T-helper 17 cell (primary cell): ENCODE measurements at regions not wholly inside any gene's neighbourhood (a gene's known extent, or its start where the extent isn't known, plus 50 kb on each side); places are given as distances from the start of the nearest gene placed in this dataset.

ENCODE experiments used
- ATAC-seq: fragments of 150-1000 bp; cut with Tn5 transposase; 2 replicates; pipeline ENCODE4 v1.10.0; 2021; ENCODE audit warnings: mild to moderate bottlenecking, moderate library complexity
- DNase-seq, 3 donors: peaks; one replicate each; pipeline versions ENCODE4 v3.0.0 to v3.0.0-alpha.2; 2020 to 2021
- H3K9me3 ChIP-seq: one replicate; pipeline ENCODE4 v1.7.0; 2013; ENCODE audit warnings: low read length, mild to moderate bottlenecking; ENCODE audit not compliant: control insufficient read depth, poor library complexity, severe bottlenecking
- H3K27ac Mint-ChIP-seq: one replicate; pipeline ENCODE4 v1.8.0; 2022; ENCODE audit warnings: mild to moderate bottlenecking, moderate library complexity, mixed read lengths
- H3K27me3 Mint-ChIP-seq: one replicate; pipeline ENCODE4 v1.8.0; 2022; ENCODE audit warnings: mixed read lengths
- H3K36me3 Mint-ChIP-seq: one replicate; pipeline ENCODE4 v1.8.0; 2022; ENCODE audit warnings: low read depth, mixed read lengths
- H3K4me1 Mint-ChIP-seq: one replicate; pipeline ENCODE4 v1.8.0; 2022; ENCODE audit warnings: mild to moderate bottlenecking, mixed read lengths
- H3K4me3 Mint-ChIP-seq: one replicate; pipeline ENCODE4 v1.8.0; 2022; ENCODE audit warnings: mild to moderate bottlenecking, moderate library complexity, mixed read lengths

DNA sequence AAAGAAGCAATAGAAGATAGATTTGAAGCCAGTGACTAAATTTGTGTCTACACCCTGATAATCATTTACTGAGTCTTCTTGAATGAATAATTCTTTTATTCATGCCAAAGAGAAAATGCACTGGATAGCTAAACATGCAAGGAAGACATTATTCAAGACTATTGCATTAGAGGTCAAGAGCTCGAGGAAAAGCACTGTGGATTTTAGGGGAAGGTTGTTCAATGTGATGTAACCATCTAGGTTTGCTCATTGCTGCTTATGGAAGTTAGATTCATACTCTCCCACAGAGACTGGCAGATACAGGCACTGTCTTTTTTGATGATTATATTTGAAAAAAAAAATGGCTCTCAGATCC, 682.1 kb downstream of the KCNA4 start:
- Mint-ChIP-seq H3K27ac (no peak overlapping the region), H3K27me3 (no peaks in the 10 kb centered on the region), H3K36me3 (no peaks in the 10 kb centered on the region), H3K4me1 (no peaks in the 10 kb centered on the region), H3K4me3 (no peak overlapping the region)
- no peak for ATAC-seq
- no peak for DNase-seq
- H3K9me3 ChIP-seq: no peaks in the 10 kb centered on the region

DNA sequence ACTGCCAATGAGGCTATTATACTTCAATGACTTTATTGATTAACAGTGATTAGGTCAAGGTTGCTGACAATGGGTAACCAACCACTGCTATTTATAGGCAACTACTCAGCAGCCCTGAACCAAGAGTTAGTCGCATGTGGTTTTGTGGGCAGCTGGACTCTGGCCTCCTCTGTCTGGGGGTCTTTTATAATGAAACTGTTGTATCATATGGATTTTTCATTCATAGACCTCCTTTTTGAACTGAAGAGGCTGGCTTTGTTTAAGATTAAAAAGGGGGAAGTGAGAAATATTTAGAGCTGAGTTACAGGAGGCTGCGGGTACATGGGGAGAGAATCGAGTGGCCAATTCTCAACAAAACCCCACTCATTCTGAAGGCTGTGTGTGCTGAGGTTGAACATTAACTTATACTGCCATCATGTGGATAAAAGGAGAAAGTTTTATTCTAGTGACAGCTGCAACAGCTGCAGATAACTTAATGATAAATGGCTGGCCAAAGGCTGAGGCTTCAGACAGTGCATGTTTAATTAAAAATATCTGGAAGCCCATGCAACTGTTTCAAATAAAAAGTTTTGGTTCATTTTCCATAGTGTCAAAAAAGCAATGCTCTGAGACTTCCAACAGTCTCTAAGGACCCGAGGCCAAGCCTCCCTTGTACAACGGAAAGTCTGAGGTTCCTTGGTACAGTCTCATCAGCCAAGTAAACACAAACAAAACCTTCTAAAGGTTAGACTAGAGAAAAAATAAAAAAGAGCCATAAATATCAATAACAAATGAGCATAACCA, 682.6 kb downstream of the KCNA4 start:
- Mint-ChIP-seq H3K36me3 (no peaks in the 10 kb centered on the region), H3K27ac (no peak overlapping the region), H3K27me3 (no peaks in the 10 kb centered on the region), H3K4me3 (no peak overlapping the region), H3K4me1 (no peaks in the 10 kb centered on the region)
- DNase-seq: no peak
- no peak for ATAC-seq
- H3K9me3 ChIP-seq: no peaks in the 10 kb centered on the region

DNA sequence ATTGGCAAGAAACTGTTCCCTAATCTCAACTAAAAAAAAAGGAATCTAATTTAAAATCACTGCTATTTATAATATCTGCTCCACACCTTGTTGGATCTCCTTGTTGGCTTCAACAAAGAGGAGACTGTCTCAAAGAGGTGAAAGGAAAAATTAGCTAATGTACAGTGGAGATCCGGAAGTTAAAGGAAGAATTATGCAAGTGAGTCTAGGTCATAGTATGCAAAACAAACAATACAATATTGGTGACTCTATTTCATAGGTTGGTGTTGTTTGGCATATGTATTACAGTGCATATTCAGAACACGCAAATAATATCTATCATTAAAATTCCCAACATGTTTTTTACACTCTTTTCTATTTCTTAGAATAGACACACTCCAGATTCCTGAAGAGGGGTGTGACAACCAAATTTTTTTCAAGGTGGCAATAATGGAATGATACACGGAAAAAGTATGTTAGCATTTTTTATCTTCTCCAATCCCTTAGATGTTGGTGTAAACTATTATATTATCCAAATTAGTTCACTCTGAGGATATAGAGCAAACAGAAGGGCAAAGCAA, 685.3 kb downstream of the KCNA4 start:
- no peak for ATAC-seq
- Mint-ChIP-seq H3K4me1 (no peaks in the 10 kb centered on the region), H3K27ac (no peak overlapping the region), H3K36me3 (no peaks in the 10 kb centered on the region), H3K27me3 (no peaks in the 10 kb centered on the region), H3K4me3 (no peak overlapping the region)
- H3K9me3 ChIP-seq: no peaks in the 10 kb centered on the region
- DNase-seq: no peak

DNA sequence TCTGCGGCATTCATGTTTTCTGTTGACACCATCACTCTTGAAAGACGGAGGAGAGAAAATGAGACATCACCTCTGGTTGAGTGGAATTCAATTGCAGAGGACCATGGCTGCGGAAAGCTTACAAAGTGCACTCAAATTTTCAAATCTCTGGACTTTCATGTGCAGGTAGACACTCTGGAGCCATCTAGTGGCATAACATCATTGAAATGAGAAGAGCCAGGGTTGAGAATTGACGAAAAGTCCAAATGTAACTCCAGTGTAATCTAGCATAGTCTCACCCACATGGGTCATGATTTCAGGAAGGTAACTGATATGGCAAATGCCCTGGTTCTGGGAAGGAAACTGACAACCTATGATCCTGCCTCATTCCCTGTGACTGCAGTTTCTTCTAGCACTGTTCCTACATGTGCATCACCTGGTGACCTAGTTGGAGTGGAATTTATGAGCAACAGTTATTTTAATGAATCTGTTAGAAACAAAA, 687.8 kb downstream of the KCNA4 start:
- DNase-seq: no peak
- no peaks in the 10 kb centered on the region for H3K9me3 ChIP-seq
- H3K36me3 Mint-ChIP-seq: no peaks in the 10 kb centered on the region
- H3K27me3 Mint-ChIP-seq: no peaks in the 10 kb centered on the region
- ATAC-seq: no peak
- no peak overlapping the region for H3K4me3 Mint-ChIP-seq
- H3K27ac Mint-ChIP-seq: no peak overlapping the region
- no peaks in the 10 kb centered on the region for H3K4me1 Mint-ChIP-seq

DNA sequence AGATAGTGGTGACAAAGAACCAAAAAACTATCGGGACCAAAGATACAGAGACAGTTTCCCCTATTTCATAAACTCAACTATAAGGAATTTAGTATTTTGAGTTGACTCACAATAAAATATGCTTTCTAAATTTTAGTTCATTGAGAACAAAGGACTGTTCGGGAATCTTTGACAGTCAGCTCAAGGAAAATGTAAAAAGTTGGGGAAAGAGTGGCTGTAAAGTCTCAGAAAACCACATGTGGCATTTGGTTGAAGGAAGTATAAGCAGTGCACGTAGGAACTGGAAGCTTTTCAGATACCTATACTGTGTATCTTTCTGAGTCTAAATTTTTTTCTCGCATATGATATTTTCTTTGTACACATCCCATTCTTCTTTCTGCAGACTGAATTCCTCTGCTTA, 688.9 kb downstream of the KCNA4 start:
- no peaks in the 10 kb centered on the region for H3K9me3 ChIP-seq
- Mint-ChIP-seq H3K4me1 (no peaks in the 10 kb centered on the region), H3K4me3 (no peak overlapping the region), H3K36me3 (no peaks in the 10 kb centered on the region), H3K27me3 (no peaks in the 10 kb centered on the region), H3K27ac (no peak overlapping the region)
- ATAC-seq: no peak
- DNase-seq: no peak

DNA sequence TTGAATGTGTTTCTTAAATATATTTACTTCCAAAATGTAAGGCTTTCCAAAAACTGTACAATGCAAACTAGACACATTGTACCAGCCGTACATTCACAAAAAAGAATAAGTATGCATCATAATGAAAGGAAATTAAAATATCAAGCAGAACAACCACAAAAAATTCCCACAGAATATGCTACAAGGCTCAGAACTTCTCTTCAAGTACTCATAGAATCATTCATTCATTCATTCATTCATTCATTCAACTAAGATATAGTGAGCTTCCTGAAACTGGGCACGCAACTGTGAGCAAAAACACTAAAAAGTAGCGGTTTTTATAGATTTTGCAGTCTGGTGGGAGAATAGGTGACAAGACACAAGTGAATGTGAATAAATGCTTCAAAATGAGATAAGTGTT, 690.1 kb downstream of the KCNA4 start:
- Mint-ChIP-seq H3K36me3 (no peaks in the 10 kb centered on the region), H3K27ac (no peak overlapping the region), H3K27me3 (no peaks in the 10 kb centered on the region), H3K4me3 (no peak overlapping the region), H3K4me1 (no peaks in the 10 kb centered on the region)
- ATAC-seq (no peak), DNase-seq (no peak)
- H3K9me3 ChIP-seq: no peaks in the 10 kb centered on the region

DNA sequence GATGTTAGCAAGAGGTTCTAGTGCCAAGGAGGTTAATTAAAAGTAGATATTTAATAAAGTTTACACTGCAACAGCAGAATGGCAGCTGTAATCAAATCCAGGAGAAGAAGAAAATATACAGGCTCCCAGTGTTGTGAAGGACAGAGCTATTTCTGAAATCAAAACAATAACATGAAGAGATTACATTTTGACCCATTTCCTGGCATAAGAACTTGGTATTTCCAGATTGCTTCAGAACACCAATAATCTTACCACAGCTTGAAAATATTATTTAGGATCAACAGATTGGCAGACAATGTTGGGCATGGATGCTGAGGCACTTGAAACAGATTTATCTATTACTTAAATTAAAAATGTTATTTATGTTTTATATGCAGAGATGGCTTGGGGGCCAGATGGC, 692.5 kb downstream of the KCNA4 start:
- Mint-ChIP-seq H3K36me3 (no peaks in the 10 kb centered on the region), H3K27me3 (no peaks in the 10 kb centered on the region), H3K4me1 (no peaks in the 10 kb centered on the region), H3K4me3 (no peak overlapping the region), H3K27ac (no peak overlapping the region)
- H3K9me3 ChIP-seq: no peaks in the 10 kb centered on the region
- no peak for DNase-seq
- no peak for ATAC-seq

DNA sequence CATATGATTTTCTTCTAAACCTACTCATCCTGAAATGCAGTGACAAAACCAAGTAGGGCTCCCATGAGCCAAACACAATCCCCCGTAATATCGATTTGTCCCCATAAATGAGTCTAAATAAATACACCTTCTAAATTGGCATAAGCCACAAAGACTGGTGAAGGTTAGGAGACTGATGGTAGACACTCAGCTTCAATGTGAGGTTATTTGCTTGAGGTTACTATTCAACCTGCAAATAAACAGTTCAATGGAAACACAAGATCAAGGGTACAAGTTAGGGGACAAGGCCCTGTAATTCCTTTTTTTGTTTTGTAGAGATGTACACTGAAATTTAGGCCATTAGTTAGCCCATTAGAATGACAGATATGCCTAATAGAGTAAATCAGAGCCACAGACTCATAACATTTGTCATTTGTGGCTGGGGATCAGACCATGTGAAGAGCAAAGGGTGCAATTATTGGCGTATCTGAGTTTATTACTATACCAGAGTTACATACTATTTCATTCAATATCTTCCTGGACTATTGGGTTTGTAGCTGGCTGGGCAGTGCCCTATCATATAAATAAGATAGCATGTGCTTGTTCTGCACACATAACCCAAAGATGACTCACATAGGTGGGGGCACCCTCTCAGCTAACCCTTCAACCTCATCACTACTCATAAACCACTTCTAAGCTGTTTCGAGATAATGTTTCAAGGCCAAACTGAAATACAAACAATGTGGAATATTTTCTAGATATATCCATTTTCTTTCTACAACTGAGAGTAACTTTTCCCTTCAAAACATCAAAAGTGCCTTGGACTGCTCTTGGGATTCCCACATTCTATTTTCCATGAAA, 695.3 kb downstream of the KCNA4 start:
- Mint-ChIP-seq H3K4me3 (no peak overlapping the region), H3K4me1 (no peaks in the 10 kb centered on the region), H3K36me3 (no peaks in the 10 kb centered on the region), H3K27me3 (no peaks in the 10 kb centered on the region), H3K27ac (no peak overlapping the region)
- DNase-seq (no peak), ATAC-seq (no peak)
- no peaks in the 10 kb centered on the region for H3K9me3 ChIP-seq

DNA sequence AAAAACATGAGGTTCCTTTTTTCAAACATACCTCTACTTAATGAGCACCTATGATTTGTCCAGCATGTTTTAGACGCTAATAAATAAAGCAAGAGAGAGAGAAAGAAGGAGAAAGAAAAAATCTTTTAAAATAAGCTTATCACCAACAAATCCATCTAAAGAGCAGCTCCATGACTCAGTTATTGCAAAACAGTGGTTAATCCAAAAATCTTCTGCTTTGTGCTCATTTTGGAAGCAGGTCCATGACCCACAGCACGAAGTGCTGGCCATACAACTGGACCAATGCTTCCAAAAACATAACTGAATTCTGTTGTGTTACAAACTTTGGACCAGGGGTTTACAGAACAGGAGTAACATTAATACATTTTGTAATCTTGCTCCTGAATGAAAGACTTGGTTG, 696.6 kb downstream of the KCNA4 start:
- no peaks in the 10 kb centered on the region for H3K4me1 Mint-ChIP-seq
- ATAC-seq (no peak), DNase-seq (no peak)
- no peak overlapping the region for H3K4me3 Mint-ChIP-seq
- no peaks in the 10 kb centered on the region for H3K27me3 Mint-ChIP-seq
- no peak overlapping the region for H3K27ac Mint-ChIP-seq
- H3K36me3 Mint-ChIP-seq: no peaks in the 10 kb centered on the region
- H3K9me3 ChIP-seq: no peaks in the 10 kb centered on the region

DNA sequence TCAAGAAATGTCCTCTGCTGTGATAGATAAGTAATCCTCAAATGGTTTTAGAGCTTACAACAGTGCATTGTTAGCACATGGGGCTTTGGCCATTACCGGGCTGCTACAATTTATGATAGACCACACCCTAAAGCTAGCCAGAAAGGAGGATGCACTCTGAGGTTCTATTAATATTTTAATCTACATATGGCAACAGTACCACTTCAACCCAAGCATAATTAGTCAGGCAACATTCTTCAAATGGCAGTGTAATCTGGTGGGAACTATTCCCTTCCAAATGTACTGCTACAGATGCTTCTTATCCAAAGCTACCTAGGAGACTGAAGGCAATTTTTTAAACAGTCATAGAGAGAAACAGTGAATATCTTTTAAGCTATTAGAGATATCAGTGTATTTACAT, 697.6 kb downstream of the KCNA4 start:
- no peak for ATAC-seq
- H3K27ac Mint-ChIP-seq: no peak overlapping the region
- no peaks in the 10 kb centered on the region for H3K27me3 Mint-ChIP-seq
- DNase-seq: no peak
- no peaks in the 10 kb centered on the region for H3K4me1 Mint-ChIP-seq
- H3K36me3 Mint-ChIP-seq: no peaks in the 10 kb centered on the region
- no peaks in the 10 kb centered on the region for H3K9me3 ChIP-seq
- H3K4me3 Mint-ChIP-seq: no peak overlapping the region

DNA sequence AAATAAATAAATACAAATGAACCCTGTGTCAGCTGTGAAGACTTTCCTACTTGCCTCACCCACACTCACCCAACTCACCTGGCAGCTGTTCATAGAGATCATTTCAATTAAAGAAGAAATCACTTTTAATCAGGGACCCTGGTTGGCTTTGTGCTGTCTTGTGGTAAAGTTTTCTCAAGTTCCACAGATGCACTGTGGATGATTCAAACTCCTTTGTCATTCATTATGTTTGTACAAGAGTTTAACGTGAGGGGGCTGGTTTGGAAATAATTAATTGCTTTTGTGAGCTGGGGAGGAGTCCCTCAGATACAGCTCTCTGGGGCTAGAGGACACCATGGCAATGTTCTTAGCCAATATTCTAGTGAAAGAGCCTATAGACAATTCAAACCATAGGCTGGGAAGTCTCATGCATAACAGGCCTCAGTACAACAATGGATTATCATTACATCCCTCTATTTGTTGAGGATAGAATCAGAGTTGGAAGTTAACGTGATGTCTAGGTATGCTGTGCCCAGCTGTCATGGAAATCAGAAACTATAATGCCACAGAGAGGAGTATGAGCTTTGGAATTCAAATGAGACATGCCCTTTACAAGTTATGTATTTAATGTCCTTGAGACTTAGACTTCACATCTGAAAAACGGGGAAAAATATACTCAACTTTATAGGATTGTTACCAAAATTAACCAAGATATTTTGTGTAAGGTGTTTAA, 698.5 kb downstream of the KCNA4 start:
- no peaks in the 10 kb centered on the region for H3K36me3 Mint-ChIP-seq
- no peaks in the 10 kb centered on the region for H3K27me3 Mint-ChIP-seq
- H3K4me3 Mint-ChIP-seq: no peak overlapping the region
- H3K9me3 ChIP-seq: no peaks in the 10 kb centered on the region
- H3K27ac Mint-ChIP-seq: no peak overlapping the region
- ATAC-seq: no peak
- H3K4me1 Mint-ChIP-seq: no peaks in the 10 kb centered on the region
- no peak for DNase-seq

DNA sequence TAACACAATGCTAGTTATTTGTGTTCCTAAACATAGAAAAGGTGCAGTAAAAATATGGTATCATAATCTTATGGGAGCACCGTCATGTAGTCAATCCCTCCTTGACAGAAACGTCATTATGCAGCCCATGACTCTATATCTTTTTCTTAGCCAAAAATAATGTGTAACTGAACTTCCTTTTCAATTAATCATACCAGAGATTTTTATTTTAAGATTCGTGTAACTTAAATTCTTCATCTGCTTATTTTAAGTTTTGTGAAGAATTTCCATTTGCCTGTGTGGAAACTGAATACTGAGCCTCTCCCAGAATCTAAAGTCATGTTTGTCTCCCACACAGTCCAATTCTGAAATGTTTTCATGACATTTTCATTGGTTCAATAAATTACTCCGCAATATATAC, 699.1 kb downstream of the KCNA4 start:
- DNase-seq (no peak), ATAC-seq (no peak)
- Mint-ChIP-seq H3K4me3 (no peak overlapping the region), H3K4me1 (no peaks in the 10 kb centered on the region), H3K36me3 (no peaks in the 10 kb centered on the region), H3K27ac (no peak overlapping the region), H3K27me3 (no peaks in the 10 kb centered on the region)
- no peaks in the 10 kb centered on the region for H3K9me3 ChIP-seq

DNA sequence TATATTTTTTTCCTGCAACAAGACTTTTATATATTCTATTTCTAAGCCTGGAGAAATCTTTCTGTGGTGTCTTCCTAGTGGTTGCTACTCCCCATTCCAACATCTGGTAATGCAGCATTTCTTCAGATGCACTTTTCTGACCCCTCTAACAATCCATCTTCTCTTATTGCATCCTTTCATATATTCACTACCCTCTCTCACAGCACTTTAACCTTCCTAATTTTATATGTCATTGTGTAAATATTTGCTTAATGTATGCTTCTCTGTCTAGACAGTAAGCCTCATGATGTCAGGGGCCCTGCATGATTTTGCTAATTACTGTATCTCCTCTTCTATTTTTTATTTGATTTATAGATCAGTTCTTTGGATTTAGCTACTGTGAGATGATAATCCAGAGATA, 701.6 kb downstream of the KCNA4 start:
- H3K27me3 Mint-ChIP-seq: no peaks in the 10 kb centered on the region
- DNase-seq: no peak
- no peak for ATAC-seq
- no peaks in the 10 kb centered on the region for H3K4me1 Mint-ChIP-seq
- H3K9me3 ChIP-seq: no peaks in the 10 kb centered on the region
- H3K4me3 Mint-ChIP-seq: no peak overlapping the region
- no peak overlapping the region for H3K27ac Mint-ChIP-seq
- no peaks in the 10 kb centered on the region for H3K36me3 Mint-ChIP-seq
